Endothelial cell of umbilical vein (primary cell): ENCODE measurements at regions not wholly inside any gene's neighbourhood (a gene's known extent, or its start where the extent isn't known, plus 50 kb on each side); places are given as distances from the start of the nearest gene placed in this dataset.
"Not testable (repeated sequence)": the region's sequence is repeated elsewhere in the genome, so short reads cannot be mapped to it uniquely, and the experiment has no call there.

ENCODE experiments used
- BruUV-seq: library from RNA; stranded (reverse); fragments of 400-500 nt; replicated peaks from 2 replicates; lab custom pipeline; 2021; lab: Mats Ljungman, UMichigan
- CTCF ChIA-PET: fragments of 300-600, 350-600 bp; sonication (Branson Sonifier 250); formaldehyde crosslinking; loops from one replicate; lab custom pipeline; 2021; ENCODE audit warnings: antibody characterized with exemption, inconsistent platforms; lab: Charles Lee
- POLR2A ChIA-PET: fragments of 300-600, 350-600 bp; sonication (Branson Sonifier 250); formaldehyde crosslinking; loops from one replicate; lab custom pipeline; 2021; ENCODE audit warnings: antibody characterized with exemption, inconsistent platforms; lab: Charles Lee
- DNase-seq: peaks from one replicate; pipeline ENCODE4 v3.0.0-alpha.2; 2011; ENCODE audit warnings: low read depth, low spot score
- FAIRE-seq: peaks from 2 replicates; lab custom pipeline; 2011; peaks lifted over from hg19 to GRCh38; lab: Jason Lieb, UNC
- H2AFZ ChIP-seq: 2 replicates; pipeline ENCODE4 v1.6.0; 2012; ENCODE audit warnings: low read depth, low read length, control low read depth, inconsistent platforms
- H3K27ac ChIP-seq: 2 replicates; pipeline ENCODE4 v1.5.1; 2011; ENCODE audit warnings: low read depth, mild to moderate bottlenecking, control low read depth, low read length, moderate library complexity; ENCODE audit not compliant: insufficient read depth
- H3K27me3 ChIP-seq, 2 experiments: 2 replicates each; pipeline versions ENCODE4 v1.6.0 to v1.6.1; 2011; ENCODE audit warnings: low read length in 2 of 2, mixed read lengths in 1 of 2; ENCODE audit not compliant: control insufficient read depth in 2 of 2, insufficient read depth in 2 of 2
- H3K36me3 ChIP-seq, 2 experiments: 2 replicates in 1 of 2; 3 replicates in 1 of 2; pipeline ENCODE4 v1.5.1; 2011; ENCODE audit warnings: low read length in 2 of 2, mild to moderate bottlenecking in 1 of 2, moderate library complexity in 1 of 2; ENCODE audit not compliant: control insufficient read depth in 2 of 2, insufficient read depth in 2 of 2; ENCODE audit errors: extremely low read depth in 1 of 2
- H3K4me1 ChIP-seq: 3 replicates; pipeline ENCODE4 v1.5.1; 2011; ENCODE audit warnings: mild to moderate bottlenecking, low read length; ENCODE audit not compliant: control insufficient read depth, insufficient read depth; ENCODE audit errors: extremely low read depth
- H3K4me2 ChIP-seq: 2 replicates; pipeline ENCODE4 v1.6.1; 2011; ENCODE audit warnings: low read length, control low read depth, mixed read lengths; ENCODE audit not compliant: insufficient read depth
- H3K4me3 ChIP-seq, 3 experiments: fragments of 200-600 bp in 1 of 3; sonication (generic), shearing (Covaris generic) in 1 of 3; replicated peaks in 1 of 3; 2 replicates each; pipeline ENCODE4 v1.5.1; 2011 to 2016; ENCODE audit warnings: control low read depth in 3 of 3, low read length in 3 of 3, mild to moderate bottlenecking in 2 of 3, inconsistent platforms in 1 of 3, low read depth in 1 of 3, moderate library complexity in 1 of 3; ENCODE audit not compliant: insufficient read depth in 1 of 3
- H3K79me2 ChIP-seq: 2 replicates; pipeline ENCODE4 v1.6.0; 2012; ENCODE audit warnings: low read length, inconsistent platforms; ENCODE audit not compliant: control insufficient read depth, insufficient read depth
- H3K9ac ChIP-seq: replicated peaks from 2 replicates; pipeline ENCODE3; 2011; ENCODE audit warnings: low read length, control low read depth; ENCODE audit not compliant: insufficient read depth; ENCODE audit errors: extremely low read depth
- H3K9me1 ChIP-seq: replicated peaks from 3 replicates; pipeline ENCODE4 v1.6.0; 2011; ENCODE audit warnings: mild to moderate bottlenecking, low read length; ENCODE audit not compliant: control insufficient read depth, insufficient read depth; ENCODE audit errors: extremely low read depth
- H3K9me3 ChIP-seq: replicated peaks from 2 replicates; pipeline ENCODE4 v1.5.1; 2012; ENCODE audit warnings: low read length, inconsistent platforms; ENCODE audit not compliant: control insufficient read depth, insufficient read depth
- H4K20me1 ChIP-seq: replicated peaks from 2 replicates; pipeline ENCODE3; 2011; ENCODE audit warnings: mild to moderate bottlenecking, low read length; ENCODE audit not compliant: control insufficient read depth, insufficient read depth; ENCODE audit errors: extremely low read depth
- CTCF ChIP-seq, 2 donors: IDR thresholded peaks; 1 replicate in 1 of 2; 2 replicates in 1 of 2; pipeline ENCODE4 v1.5.1; 2011; ENCODE audit warnings: low read length in 2 of 2, mild to moderate bottlenecking in 2 of 2, moderate library complexity in 2 of 2, control low read depth in 1 of 2, inconsistent platforms in 1 of 2, low read depth in 1 of 2; ENCODE audit not compliant: insufficient read depth in 1 of 2; ENCODE audit errors: extremely low read depth in 1 of 2
- EZH2 ChIP-seq: IDR thresholded peaks from 2 replicates; pipeline ENCODE4 v1.6.1; 2012; ENCODE audit warnings: borderline replicate concordance, low read depth, mild to moderate bottlenecking, moderate library complexity, low read length, inconsistent platforms; ENCODE audit not compliant: severe bottlenecking
- FOS ChIP-seq: IDR thresholded peaks from 2 replicates; pipeline ENCODE4 v1.6.1; 2011; ENCODE audit warnings: mild to moderate bottlenecking, low read length, moderate library complexity, borderline replicate concordance; ENCODE audit not compliant: insufficient read depth
- GATA2 ChIP-seq: IDR thresholded peaks from 2 replicates; pipeline ENCODE4 v1.7.0; 2011; ENCODE audit warnings: low read depth, mild to moderate bottlenecking, moderate library complexity, mixed read lengths, low read length; ENCODE audit not compliant: insufficient read length, insufficient read depth
- JUN ChIP-seq: IDR thresholded peaks from 2 replicates; pipeline ENCODE4 v1.6.1; 2011; ENCODE audit warnings: borderline replicate concordance, low read depth; ENCODE audit not compliant: insufficient read length, insufficient read depth
- MAX ChIP-seq: IDR thresholded peaks from 2 replicates; pipeline ENCODE4 v1.6.1; 2011; ENCODE audit not compliant: insufficient read depth, insufficient read length
- MYC ChIP-seq: IDR thresholded peaks from one replicate; pipeline ENCODE4 v1.6.1; 2011; ENCODE audit warnings: mild to moderate bottlenecking, low read depth, low read length
- POLR2A ChIP-seq: IDR thresholded peaks from 2 replicates; pipeline ENCODE4 v1.6.1; 2012; ENCODE audit warnings: low read depth, mild to moderate bottlenecking, control low read depth, low read length
- POLR2AphosphoS5 ChIP-seq: IDR thresholded peaks from 2 replicates; pipeline ENCODE4 v1.6.1; 2012; ENCODE audit warnings: low read depth, mild to moderate bottlenecking, control low read depth, low read length, moderate library complexity; ENCODE audit not compliant: insufficient read depth
- dilution Hi-C: fragments of 300-500 bp; cut with MboI; formaldehyde crosslinking; loops from one replicate; pipeline ENCODE4 v1.15.0; 2019; ENCODE audit warnings: low sequenced_read_pairs; ENCODE audit not compliant: extremely low pct_ligation_motif_present
- intact Hi-C: fragments of 100-400 bp; cut with micrococcal nuclease; formaldehyde crosslinking; loops from one replicate; pipeline ENCODE4 v1.10.0; 2022

GRCh38 chr21:7942219-7942618 lies 2579.2 kb upstream of the TPTE start:
- H3K9ac ChIP-seq, H3K9me1 ChIP-seq, H3K4me2 ChIP-seq, FAIRE-seq, H3K4me3 ChIP-seq, dilution Hi-C loops, POLR2A ChIA-PET, intact Hi-C loops, H2AFZ ChIP-seq, H3K79me2 ChIP-seq, H3K4me1 ChIP-seq, H4K20me1 ChIP-seq, H3K27ac ChIP-seq, H3K27me3 ChIP-seq, BruUV-seq, CTCF ChIA-PET, DNase-seq, H3K36me3 ChIP-seq: not testable (repeated sequence)
- peaks cover 81% of the 10 kb centered on the region for H3K9me3 ChIP-seq

GRCh38 chr21:7943534-7943933 lies 2577.8 kb upstream of the TPTE start:
- H3K79me2 ChIP-seq, H3K4me3 ChIP-seq, H3K27ac ChIP-seq, BruUV-seq, CTCF ChIA-PET, H2AFZ ChIP-seq, H4K20me1 ChIP-seq, H3K27me3 ChIP-seq, H3K36me3 ChIP-seq, POLR2A ChIA-PET, dilution Hi-C loops, intact Hi-C loops, H3K9ac ChIP-seq, H3K4me2 ChIP-seq, H3K9me1 ChIP-seq, FAIRE-seq, H3K4me1 ChIP-seq, DNase-seq: not testable (repeated sequence)
- H3K9me3 ChIP-seq, result peaks cover 80% of the 10 kb centered on the region

GRCh38 chr21:7947422-7947821 lies 2574.0 kb upstream of the TPTE start:
- BruUV-seq, result no TSS peak
- Histone ChIP-seq H3K9me3 (peaks cover 91% of the 10 kb centered on the region), H3K27ac (no peak overlapping the region), H4K20me1 (no peaks in the 10 kb centered on the region), H3K4me3 (no peak overlapping the region), H3K9ac (no peak overlapping the region), H3K9me1 (no peaks in the 10 kb centered on the region), H3K4me1 (no peaks in the 10 kb centered on the region), H2AFZ (no peak overlapping the region), H3K36me3 (no peaks in the 10 kb centered on the region), H3K27me3 (no peaks in the 10 kb centered on the region), H3K79me2 (no peaks in the 10 kb centered on the region), H3K4me2 (no peak overlapping the region)
- FAIRE-seq (no peak), DNase-seq (no peak)
- ChIA-PET POLR2A (no interaction called here), CTCF (no interaction called here)
- dilution Hi-C loops, result no loop called here
- intact Hi-C loops, result no loop called here
- TF ChIP-seq MAX (no peak), POLR2A (no peak), EZH2 (no peak), POLR2AphosphoS5 (no peak), MYC (no peak), CTCF (IDR thresholded peaks at IDR 0.05; ENCODE audit: extremely low read depth in 1 of 2, insufficient read depth in 1 of 2, low read depth in 1 of 2, low read length in 2 of 2) (no peak), FOS (no peak), JUN (no peak), GATA2 (no peak)
